NCI-H2171 treated with DMSO at 0.1 percent for 48 hours (cell line): ENCODE measurements at regions not wholly inside any gene's neighbourhood (a gene's known extent, or its start where the extent isn't known, plus 50 kb on each side); places are given as distances from the start of the nearest gene placed in this dataset.

Experiments used
- DNase-seq: peaks from one replicate; lab custom pipeline; 2025; lab: John Stamatoyannopoulos, UW

- DNase-seq: no peak
Measured at GRCh38 chr11:133695387-133695786, 149.9 kb downstream of the SPATA19 start.

- DNase-seq: no peak
Measured at GRCh38 chr11:133694701-133695100, 150.6 kb downstream of the SPATA19 start.

GRCh38 chr11:133693110-133693509 lies 152.2 kb downstream of the SPATA19 start:
- DNase-seq: no peak

- no peak for DNase-seq
Measured at GRCh38 chr11:133692126-133692934, 153.0 kb downstream of the SPATA19 start.

- no peak for DNase-seq
Measured at GRCh38 chr11:133687781-133688180, 155.5 kb upstream of the OPCML start.

GRCh38 chr11:133681901-133682300 lies 149.6 kb upstream of the OPCML start:
- peak; percentile 78 for DNase-seq

- no peak for DNase-seq
Measured at GRCh38 chr11:133679896-133680295, 147.6 kb upstream of the OPCML start.

GRCh38 chr11:133678191-133678590 lies 145.9 kb upstream of the OPCML start:
- no peak for DNase-seq

- no peak for DNase-seq
Measured at GRCh38 chr11:133677387-133677786, 145.1 kb upstream of the OPCML start.

- no peak for DNase-seq
Measured at GRCh38 chr11:133676265-133676664, 144.0 kb upstream of the OPCML start.

GRCh38 chr11:133669371-133670053 lies 137.2 kb upstream of the OPCML start:
- no peak for DNase-seq

- no peak for DNase-seq
Measured at GRCh38 chr11:133663135-133663985, 131.1 kb upstream of the OPCML start.

- no peak for DNase-seq
Measured at GRCh38 chr11:133661846-133662245, 129.5 kb upstream of the OPCML start.

GRCh38 chr11:133660202-133660568 lies 127.9 kb upstream of the OPCML start:
- DNase-seq: no peak

GRCh38 chr11:133659538-133660201 lies 127.4 kb upstream of the OPCML start:
- DNase-seq: peak; percentile 2

- DNase-seq: no peak
Measured at GRCh38 chr11:133657054-133657453, 124.8 kb upstream of the OPCML start.

- no peak for DNase-seq
Measured at GRCh38 chr11:133656082-133656635, 123.9 kb upstream of the OPCML start.

GRCh38 chr11:133654630-133655212 lies 122.4 kb upstream of the OPCML start:
- DNase-seq: no peak

GRCh38 chr11:133653336-133653735 lies 121.0 kb upstream of the OPCML start:
- DNase-seq: no peak

GRCh38 chr11:133650082-133650481 lies 117.8 kb upstream of the OPCML start:
- DNase-seq: no peak

- DNase-seq: no peak
Measured at GRCh38 chr11:133649040-133649439, 116.7 kb upstream of the OPCML start.
